Neural cell (in vitro differentiated cells): ENCODE measurements at regions not wholly inside any gene's neighbourhood (a gene's known extent, or its start where the extent isn't known, plus 50 kb on each side); places are given as distances from the start of the nearest gene placed in this dataset.

ENCODE experiments used
- EZH2 ChIP-seq: fragments of 200-600, 300-800 bp; shearing (Covaris generic), sonication (generic); IDR thresholded peaks from 2 replicates; pipeline ENCODE4 v1.6.1; 2014; ENCODE audit warnings: antibody characterized with exemption, low read length, borderline replicate concordance, mild to moderate bottlenecking; ENCODE audit not compliant: insufficient read depth, poor library complexity, severe bottlenecking
- MXI1 ChIP-seq: fragments of 450-650 bp; conservative IDR thresholded peaks from 2 replicates; pipeline ENCODE4 v1.6.1; 2014; ENCODE audit warnings: antibody characterized with exemption, mild to moderate bottlenecking; ENCODE audit not compliant: poor library complexity, severe bottlenecking
- POLR2AphosphoS5 ChIP-seq: IDR thresholded peaks from 2 replicates; pipeline ENCODE4 v1.6.1; 2012
- RAD21 ChIP-seq: fragments of 450-650 bp; conservative IDR thresholded peaks from 2 replicates; pipeline ENCODE4 v1.6.1; 2014; ENCODE audit warnings: antibody characterized with exemption, mild to moderate bottlenecking, moderate library complexity
- TF ChIP-seq, protein P1 (sequence below): fragments of 450-650 bp; IDR thresholded peaks from 2 replicates; pipeline ENCODE4 v1.5.1; 2014; ENCODE audit warnings: antibody characterized with exemption, mild to moderate bottlenecking, moderate library complexity; ENCODE audit not compliant: poor library complexity, severe bottlenecking
- TF ChIP-seq, protein P2 (sequence below): IDR thresholded peaks from 2 replicates; pipeline ENCODE4 v1.6.1; 2012; ENCODE audit warnings: borderline replicate concordance

DNA sequence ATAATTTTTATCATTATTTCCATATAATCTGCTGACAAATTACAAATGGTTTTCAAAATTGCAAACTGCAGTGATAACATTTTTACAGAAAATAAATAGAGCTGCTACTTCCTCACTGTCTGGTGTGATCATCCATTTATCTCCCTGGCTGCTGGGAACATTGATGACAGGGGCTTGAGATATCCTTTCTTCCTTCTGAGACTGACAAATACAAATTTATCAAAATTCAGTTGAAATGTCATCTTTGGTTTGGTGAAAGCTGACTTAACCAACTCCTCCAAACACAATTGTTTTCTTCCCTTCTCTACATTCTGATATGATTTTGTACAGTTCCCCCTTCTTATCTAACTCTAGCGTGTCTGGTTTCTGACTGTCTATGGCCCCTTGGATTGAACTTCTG lies 611.8 kb upstream of the KLF4 start:
- TF ChIP-seq, protein P1, sequence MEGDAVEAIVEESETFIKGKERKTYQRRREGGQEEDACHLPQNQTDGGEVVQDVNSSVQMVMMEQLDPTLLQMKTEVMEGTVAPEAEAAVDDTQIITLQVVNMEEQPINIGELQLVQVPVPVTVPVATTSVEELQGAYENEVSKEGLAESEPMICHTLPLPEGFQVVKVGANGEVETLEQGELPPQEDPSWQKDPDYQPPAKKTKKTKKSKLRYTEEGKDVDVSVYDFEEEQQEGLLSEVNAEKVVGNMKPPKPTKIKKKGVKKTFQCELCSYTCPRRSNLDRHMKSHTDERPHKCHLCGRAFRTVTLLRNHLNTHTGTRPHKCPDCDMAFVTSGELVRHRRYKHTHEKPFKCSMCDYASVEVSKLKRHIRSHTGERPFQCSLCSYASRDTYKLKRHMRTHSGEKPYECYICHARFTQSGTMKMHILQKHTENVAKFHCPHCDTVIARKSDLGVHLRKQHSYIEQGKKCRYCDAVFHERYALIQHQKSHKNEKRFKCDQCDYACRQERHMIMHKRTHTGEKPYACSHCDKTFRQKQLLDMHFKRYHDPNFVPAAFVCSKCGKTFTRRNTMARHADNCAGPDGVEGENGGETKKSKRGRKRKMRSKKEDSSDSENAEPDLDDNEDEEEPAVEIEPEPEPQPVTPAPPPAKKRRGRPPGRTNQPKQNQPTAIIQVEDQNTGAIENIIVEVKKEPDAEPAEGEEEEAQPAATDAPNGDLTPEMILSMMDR: no peak
- TF ChIP-seq RAD21 (no peak), MXI1 (no peak), POLR2AphosphoS5 (no peak), EZH2 (no peak)
- TF ChIP-seq, protein P2, sequence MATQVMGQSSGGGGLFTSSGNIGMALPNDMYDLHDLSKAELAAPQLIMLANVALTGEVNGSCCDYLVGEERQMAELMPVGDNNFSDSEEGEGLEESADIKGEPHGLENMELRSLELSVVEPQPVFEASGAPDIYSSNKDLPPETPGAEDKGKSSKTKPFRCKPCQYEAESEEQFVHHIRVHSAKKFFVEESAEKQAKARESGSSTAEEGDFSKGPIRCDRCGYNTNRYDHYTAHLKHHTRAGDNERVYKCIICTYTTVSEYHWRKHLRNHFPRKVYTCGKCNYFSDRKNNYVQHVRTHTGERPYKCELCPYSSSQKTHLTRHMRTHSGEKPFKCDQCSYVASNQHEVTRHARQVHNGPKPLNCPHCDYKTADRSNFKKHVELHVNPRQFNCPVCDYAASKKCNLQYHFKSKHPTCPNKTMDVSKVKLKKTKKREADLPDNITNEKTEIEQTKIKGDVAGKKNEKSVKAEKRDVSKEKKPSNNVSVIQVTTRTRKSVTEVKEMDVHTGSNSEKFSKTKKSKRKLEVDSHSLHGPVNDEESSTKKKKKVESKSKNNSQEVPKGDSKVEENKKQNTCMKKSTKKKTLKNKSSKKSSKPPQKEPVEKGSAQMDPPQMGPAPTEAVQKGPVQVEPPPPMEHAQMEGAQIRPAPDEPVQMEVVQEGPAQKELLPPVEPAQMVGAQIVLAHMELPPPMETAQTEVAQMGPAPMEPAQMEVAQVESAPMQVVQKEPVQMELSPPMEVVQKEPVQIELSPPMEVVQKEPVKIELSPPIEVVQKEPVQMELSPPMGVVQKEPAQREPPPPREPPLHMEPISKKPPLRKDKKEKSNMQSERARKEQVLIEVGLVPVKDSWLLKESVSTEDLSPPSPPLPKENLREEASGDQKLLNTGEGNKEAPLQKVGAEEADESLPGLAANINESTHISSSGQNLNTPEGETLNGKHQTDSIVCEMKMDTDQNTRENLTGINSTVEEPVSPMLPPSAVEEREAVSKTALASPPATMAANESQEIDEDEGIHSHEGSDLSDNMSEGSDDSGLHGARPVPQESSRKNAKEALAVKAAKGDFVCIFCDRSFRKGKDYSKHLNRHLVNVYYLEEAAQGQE: no peak
